GM21423 (cell line): ENCODE measurements at regions not wholly inside any gene's neighbourhood (a gene's known extent, or its start where the extent isn't known, plus 50 kb on each side); places are given as distances from the start of the nearest gene placed in this dataset.
"Not testable (repeated sequence)": the region's sequence is repeated elsewhere in the genome, so short reads cannot be mapped to it uniquely, and the experiment has no call there.

Experiments
- ATAC-seq: cut with Tn5 transposase; IDR thresholded peaks from one replicate; pipeline ENCODE4 v1.9.1; 2021; ENCODE audit warnings: mild to moderate bottlenecking, moderate library complexity; ENCODE audit not compliant: unreplicated experiment

DNA sequence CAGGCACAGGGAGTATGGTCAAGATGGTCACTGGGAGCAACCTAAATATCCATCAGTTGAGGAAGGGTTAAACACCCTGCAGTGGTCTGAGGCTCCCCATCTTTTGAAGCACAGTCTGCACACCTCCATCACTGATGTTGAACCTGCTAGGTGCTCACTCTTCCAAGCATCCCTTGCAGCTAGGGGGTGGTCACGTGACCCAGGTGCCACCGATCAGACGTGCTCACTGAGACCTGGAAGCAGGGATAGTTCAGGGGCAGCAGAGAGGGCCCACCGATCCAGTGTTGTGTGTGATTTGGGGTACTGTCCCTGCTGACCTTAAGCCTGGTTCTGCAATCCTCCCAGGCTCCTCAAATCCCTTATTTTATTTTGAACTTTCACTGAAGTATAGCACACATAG is 134.6 kb downstream of the CEBPB start:
- ATAC-seq: no peak

DNA sequence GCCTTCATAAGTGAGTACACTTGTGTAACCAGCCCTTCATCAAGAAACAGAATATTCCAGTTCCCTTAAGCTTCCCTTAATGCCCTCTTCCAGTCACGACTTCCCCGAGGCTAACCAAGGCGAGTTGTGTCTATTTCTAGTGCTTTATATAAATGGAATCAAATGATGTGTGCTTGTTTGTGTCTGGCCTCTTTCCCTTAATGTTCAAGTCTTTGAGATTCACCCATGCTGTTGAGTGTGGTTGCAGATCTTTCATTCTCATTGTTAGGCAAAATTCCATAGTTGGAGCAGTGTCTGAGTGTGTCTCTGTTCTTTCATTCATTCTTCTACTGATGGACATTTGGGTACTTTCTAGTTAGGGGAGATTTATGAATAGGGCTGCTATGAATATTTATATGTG is 135.0 kb downstream of the CEBPB start:
- ATAC-seq: no peak

DNA sequence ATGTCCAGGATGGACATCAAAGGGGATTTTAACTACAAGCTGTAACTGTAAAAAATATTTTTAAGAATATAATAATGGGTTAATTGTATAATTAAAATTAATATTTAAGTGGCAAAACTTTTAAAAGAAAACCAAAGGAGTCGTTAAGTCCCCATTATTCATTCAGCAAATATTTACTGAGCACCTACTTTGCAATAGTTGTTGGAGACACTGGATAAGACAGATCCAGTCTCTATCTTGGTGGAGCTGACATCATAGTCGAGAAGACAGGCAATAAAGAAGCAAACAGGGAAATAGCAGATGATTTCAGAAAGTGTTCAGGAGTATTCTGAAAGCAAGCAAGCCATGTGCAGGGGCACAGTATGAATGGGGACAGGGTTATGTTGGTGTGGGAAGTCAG is 137.0 kb downstream of the CEBPB start:
- ATAC-seq: no peak

DNA sequence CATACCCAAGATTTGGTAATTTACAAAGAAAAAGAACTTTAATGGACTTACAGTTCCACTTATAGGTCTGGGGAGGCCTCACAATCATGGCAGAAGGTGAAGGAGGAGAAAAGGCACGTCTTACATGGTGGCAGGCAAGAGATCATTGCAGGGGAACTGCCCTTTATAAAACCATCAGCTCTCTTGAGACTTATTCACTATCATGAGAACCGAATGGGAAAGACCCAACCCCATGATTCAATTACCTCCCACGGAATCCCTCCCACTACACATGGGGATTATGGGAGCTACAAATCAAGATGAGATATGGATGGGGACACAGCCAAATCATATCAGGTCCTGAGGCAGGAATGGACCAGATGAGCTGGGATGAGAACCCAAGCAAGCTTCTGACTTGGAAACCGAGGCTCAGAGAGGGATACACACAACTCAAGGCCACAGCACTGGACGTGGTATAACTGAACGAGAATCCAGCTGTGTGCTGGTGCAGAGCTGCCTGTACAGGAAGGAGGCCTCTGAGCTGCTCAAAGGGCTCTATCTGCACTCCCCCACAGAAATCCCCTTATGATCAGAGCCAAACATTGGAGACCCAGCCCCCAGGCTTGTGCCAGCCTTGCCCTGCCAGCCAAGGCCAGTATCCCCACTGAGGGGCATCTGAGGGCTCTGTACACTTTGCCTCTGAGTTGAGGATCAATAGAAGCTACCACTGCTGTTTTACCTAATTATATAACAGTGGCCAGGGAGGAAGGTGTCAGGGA is 137.8 kb downstream of the CEBPB start:
- ATAC-seq: no peak

DNA sequence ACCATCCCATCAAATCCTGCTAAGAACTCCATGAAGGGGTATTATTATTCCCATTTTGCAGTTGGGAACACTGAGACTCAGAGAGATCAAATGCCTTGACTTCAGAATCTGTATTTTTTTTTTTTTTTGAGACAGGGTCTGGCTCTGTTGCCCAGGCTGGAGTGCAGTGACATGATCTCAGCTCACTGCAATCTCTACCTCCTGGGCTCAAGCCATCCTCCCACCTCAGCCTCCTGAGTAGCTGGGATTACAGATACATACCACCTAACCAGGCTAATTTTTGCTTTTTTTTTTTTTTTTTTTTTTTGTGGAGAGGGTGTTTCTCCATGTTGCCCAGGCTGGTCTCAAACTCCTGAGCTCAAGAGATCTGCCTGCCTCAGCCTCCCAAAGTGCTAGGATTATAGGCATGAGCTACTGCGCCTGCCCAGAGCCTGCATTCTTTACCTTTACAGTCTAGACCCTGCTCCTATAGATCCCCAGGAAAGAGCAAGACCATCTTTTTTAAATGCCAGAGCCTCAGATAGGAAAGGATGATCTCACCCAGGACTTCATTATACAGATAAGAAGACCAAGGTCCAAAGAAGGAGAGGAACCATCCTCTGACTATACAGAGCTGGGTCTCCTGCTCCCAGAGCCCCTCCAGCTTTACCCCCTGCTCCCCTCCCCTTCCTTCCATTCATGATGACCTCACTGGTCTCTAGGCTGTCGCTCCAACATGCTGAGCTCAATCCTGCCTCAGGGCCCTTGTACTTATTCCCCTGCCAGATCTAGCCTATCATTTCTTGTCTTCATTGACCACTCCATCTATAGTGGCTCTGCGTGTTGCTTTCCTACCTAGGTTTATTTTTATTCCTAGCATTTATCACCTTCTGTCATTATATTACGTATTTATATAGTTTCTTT is 138.6 kb downstream of the CEBPB start:
- no peak for ATAC-seq

DNA sequence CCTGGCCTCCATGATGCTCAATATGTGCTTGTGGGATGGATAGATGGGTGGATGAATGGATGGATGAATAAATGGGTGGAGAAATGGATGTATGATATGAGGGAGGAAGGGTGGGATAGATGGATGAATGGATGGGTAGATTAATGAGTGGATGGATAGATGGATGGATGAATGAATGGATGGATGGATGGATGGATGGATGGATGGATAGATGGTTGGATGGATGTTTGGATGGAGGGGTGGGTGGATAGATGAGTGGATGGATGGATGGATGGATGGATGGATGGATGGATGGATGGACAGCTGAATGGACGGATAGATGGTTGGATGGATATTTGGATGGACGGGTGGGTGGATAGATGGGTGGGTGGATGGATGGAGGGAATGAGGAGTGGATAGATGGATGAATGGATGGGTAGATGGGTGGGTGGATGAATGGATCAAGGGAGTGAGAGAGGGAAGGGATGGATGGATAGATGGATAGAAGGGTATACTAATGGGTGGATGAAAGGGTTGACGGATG is 139.4 kb downstream of the CEBPB start:
- ATAC-seq: no peak

DNA sequence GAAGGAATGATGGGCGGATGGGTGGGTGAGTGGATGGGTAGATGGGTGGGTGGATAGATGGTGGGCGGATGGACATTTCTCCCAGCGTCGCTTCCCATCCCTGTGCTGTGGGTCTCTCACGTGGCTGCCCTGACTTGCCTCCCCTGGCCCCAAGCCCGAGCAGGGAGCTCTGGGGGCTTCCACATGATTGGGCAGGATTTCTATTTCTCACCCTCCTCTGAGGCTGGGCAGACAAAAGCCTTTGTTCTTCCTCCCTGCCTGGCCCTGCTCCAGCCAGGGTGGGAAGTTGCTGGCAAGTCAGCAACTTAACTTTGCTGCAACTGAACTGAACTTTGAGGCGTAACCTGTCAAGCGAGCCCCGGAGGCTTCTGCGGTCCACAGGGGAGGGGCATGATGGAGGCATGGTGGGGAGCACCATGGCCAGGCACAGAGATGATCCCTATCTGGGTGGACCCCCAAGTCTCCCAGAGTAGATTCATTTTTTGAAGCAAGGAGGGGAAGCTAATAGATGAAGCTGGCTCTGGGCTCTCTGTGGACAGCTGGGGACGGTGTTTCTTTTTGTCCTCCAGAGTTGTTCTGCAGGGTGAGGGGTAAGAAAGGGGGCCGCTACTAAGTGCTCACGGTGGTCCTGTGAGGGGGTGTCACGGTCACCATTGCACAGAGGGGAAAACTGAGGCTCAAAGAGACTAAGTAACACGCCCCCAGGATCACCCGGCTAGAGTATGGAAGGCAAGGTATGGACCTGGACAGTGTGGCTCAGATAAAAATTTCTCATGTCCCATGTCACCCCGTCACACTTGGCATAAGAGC is 140.1 kb downstream of the CEBPB start:
- no peak for ATAC-seq

DNA sequence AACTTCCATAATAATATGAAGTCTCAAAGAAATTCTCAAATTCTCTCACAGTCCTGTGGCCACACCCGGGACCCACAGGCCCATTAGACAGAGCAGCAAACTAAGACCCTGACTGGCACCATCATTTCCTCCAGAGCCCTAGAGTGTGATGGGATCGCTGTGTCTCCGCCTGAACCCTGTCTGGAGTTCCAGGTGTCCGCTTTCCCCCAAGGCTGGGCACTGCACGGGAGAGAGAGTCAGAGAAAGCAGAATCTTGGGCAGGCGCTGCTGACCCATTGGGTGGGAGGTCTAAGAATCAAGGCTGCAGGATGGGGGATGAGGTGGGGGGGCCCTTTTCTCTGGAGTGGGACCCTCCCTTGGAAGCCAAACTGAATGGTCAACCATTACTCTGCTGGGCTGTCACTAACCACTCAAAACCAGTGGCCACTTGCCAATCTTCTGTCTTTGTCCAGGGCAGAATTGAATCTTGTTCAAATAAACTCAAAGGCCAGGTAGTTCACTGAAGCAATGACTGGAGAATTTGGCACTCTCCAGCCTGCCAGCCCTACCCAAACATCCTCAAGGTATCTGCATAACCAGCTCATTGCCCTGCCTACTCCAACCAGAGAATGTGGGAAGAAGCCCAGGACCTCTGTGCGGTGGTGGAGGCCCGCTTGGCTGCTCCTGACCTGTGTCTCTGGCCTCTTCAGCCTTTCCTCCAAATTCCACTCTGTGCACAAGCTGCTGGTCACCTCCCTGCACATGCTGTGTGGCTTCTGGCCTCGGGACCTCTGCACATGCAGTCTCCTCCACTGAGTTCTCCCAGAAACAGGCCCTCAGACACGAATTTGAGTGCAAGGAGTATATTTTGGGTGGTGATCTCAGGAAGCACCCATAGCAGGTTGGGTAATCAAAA is 141.1 kb downstream of the CEBPB start:
- ATAC-seq: no peak

DNA sequence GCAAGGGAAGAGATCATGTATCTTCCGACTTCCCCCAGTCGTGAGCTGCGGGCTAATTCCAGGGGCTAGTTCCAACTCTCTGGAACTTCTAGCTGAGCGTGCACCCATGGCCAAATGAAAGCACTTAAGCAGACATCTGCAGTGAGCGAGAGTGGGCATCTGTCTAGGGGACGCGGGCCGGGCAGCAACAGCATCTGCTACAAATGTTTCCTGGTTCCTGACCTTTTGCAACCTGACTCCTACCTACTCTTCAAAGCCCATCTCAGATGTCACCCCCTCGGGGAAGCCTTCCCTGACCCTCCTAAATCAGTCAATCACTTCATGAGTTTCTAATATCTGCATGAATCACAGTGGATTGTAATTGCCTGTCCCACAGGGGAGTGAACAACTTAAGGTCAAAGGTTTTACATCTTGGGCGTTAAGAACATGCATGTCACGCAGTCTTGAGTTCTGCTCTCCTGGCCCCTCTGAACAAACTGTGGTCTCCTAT is 141.9 kb downstream of the CEBPB start:
- ATAC-seq: no peak

DNA sequence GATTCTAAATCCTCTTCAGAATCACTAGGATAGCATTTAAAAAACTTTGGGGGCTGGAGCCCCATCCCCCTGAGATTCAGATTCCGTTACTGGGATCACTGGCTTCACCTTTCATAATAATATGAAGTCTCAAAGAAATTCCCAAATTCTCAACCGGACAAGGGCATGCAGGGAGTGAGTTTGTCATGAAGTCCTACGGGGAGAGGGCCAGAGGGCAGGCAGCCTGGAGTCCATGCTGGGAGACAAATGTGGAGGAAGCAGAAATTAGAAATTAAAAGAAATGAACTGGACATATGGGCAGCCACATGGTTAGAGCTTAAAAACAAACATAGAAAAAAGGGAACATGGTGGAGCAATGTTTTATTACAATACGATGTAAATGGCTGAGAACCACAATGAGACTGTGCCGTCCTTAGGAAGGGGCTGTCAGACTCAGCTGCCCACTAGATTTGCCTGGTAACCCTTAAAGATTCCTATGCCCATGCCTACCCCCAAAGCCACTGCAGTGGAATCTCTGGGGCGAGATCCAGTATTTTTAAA is 142.6 kb downstream of the CEBPB start:
- ATAC-seq: no peak

DNA sequence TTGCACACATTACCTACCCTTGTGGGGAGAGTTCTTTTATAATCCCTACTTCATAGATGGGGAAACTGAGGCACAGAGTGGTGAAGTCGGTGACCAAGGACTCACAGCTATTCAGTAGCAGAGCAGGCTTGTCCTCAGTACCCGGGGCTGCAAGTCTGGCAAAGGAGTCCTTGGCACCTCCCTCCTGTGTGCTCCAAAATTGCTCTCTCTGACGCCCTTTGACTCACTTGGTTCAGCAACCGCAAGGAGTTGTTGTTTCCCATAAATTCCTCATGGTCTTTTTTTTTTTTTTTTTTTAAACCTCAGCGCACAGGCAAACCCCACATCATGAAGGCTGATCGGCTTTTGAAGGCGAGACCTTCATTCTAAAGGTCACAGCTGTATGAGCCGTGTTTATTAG is 143.2 kb downstream of the CEBPB start:
- no peak for ATAC-seq

DNA sequence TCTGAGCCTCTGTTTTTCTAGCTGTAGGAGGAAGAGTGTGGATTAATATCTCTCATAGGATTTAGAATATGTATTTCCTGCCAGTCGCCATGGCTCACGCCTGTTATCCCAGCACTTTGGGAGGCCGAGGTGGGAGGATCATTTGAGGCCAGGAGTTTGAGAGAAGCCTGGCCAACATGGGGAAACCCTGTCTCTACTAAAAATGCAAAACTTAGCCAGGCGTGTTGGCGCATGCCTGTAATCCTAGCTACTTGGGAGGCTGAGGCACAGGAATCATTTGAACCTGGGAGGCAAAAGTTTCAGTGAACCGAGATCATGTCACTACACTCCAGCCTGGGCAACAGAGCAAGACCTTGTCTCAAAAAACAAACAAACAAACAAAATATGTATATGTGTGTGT is 143.9 kb downstream of the CEBPB start:
- ATAC-seq: not testable (repeated sequence)

DNA sequence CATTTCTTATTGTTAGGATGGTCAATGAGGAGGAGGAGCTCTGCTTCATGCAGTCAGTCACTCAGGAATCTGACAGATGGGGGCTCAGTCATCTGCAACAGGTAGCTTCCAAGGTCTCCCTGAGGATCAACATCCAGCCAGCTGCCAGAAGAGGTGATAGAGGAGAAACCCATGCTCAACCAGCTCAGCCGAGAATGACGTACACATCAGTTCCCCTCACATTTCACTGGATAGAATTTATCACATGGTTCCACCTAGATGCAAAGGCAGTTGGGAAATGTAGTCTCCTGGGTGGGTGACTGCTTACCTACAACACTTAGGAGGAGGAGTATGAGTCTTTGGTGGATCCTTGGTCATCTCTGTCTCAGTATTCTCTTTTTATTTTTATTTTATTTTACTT is 144.5 kb downstream of the CEBPB start:
- no peak for ATAC-seq

DNA sequence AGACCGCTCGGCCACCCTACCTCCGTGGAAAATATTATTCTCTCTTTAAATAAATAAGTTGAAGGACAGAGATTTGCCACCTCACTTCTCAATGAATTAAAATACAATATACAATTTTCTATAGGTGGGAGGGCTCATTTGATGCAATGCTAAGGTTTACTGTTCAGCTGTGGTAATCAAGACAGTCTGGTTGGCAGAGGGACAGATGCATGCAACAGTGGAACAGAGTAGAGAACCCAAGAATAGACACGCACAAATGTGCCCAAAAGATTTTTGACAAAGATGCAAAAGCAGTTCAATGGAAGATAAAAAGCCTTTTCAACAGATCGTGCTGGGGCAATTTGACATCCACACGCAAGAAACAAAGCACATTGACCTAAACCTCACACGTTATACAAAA is 145.2 kb downstream of the CEBPB start:
- no peak for ATAC-seq

DNA sequence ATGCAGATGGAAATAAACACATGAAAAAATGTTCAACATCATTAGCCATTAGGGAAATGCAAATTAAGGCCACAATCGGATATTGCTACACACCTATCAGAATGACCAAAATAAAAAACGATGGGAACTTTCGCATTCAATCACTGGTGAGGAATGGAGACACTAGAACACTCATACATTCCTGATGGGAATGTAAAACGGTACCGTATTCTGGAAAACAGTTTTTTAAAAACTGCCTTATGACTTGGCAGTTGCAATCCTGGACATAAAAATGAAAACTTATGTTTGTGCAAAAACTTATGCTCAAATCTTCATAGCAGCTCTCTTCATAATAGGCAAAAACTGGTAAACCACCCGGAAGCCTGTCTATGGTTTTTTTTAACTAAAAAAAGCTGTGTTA is 146.0 kb downstream of the CEBPB start:
- no peak for ATAC-seq

DNA sequence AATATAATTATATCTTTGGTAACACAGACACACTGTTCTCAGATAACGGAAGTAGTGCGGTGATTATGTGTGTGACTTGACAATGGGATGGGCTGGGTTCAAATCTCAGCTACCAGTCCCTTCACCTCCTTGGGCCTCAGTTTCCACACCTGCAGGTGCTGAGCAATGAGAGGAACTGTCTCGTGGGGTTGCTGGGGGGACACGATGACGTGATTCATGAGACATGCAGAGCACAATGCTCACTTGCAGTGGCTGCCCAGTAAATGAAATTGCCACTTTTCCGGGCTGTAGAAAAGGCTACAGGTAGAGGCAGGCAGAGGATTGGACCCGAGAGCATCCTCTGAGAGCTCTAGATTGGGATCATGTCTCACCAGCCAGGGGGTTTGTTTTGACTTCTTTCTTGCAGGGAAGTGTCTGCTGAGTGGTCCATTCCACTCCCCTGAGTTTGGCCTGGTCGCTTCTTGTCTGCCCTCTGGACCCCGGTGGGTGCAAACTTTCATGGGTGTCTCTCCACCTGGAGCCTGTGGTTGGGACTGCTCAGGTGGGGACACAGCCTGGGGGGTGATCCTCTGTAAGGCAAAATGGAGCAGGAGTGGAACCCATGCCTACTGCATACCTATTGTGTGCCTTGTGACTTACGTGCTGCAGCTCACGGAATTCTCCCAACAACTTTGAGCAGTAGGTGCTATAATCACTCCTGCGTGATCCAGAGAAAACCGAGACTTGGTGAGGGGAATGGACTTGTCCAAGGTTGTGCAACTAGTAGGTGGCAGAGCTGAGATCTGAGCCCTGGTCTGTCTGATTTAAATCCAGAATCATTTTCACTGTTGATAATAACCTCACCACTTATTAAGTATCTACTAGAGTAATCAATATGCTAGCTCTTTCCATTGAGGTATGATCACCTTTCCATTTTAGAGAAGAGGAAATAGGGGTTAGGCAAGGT is 147.2 kb downstream of the CEBPB start:
- ATAC-seq: no peak

DNA sequence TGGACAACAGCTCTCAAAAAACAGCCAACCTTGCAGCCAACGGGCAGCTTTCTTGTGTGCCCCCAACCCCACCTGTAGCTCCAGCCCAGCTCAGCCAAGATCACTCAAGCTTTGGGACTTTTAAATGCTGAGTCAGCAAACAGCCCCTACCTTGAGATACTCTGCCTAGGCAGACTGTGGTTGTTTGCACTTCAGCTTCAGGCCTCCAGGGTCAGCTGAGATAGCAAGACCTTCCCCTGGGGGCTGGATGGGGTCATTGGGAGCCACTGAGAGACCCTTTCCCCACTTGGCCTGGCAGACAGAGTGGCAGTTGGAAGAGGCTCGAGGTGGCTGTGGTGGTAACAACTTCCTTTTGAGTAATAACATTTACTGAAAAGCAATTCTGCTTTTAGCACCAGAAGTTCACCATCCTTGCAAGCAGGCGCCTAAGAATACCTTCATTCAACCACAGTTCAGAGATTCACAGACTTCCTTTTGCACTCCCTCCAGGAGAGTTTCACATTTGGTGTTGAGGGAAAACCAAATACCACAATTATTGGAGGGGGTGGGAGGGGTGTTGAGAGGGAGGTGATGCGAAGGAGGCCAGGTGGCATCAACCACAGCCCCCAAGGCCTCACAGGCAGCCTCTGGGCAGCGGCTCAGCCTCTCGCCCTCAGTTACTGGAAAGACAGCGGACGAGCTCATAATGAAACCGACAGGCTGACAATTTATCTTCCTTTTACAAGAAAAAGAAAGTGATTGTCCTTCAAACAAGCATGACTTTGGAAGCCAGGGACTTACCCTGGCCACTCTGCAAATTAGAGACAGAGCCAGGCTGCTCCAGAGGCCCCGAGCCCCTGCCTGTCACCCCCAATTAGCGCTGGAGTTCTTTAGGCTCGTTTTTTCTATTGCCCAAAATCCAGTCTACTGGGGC is 148.1 kb downstream of the CEBPB start:
- ATAC-seq: peak; percentile 60
